HG02623 (cell line): ENCODE measurements at regions not wholly inside any gene's neighbourhood (a gene's known extent, or its start where the extent isn't known, plus 50 kb on each side); places are given as distances from the start of the nearest gene placed in this dataset.
"Not testable (repeated sequence)": the region's sequence is repeated elsewhere in the genome, so short reads cannot be mapped to it uniquely, and the experiment has no call there.

Experiments
- ATAC-seq: cut with Tn5 transposase; IDR thresholded peaks from one replicate; pipeline ENCODE4 v1.9.1; 2021; ENCODE audit warnings: moderate library complexity; ENCODE audit not compliant: unreplicated experiment

- not testable (repeated sequence) for ATAC-seq
These were observed 53.4 kb upstream of the MED14 start for GRCh38 chrX:40788698-40789097.

- no peak for ATAC-seq
These were observed 57.1 kb upstream of the MED14 start for GRCh38 chrX:40792433-40792832.

GRCh38 chrX:40794829-40795130 lies 59.4 kb upstream of the MED14 start:
- not testable (repeated sequence) for ATAC-seq

- not testable (repeated sequence) for ATAC-seq
These were observed 64.4 kb upstream of the MED14 start for GRCh38 chrX:40799745-40800144.

GRCh38 chrX:40805404-40805803 lies 70.1 kb upstream of the MED14 start:
- no peak for ATAC-seq

GRCh38 chrX:40806513-40807220 lies 71.3 kb upstream of the MED14 start:
- no peak for ATAC-seq

GRCh38 chrX:40807384-40807783 lies 72.0 kb upstream of the MED14 start:
- no peak for ATAC-seq

GRCh38 chrX:40808203-40808602 lies 72.9 kb upstream of the MED14 start:
- no peak for ATAC-seq

GRCh38 chrX:40809210-40809609 lies 73.9 kb upstream of the MED14 start:
- no peak for ATAC-seq

- ATAC-seq, result not testable (repeated sequence)
These were observed 79.7 kb upstream of the MED14 start for GRCh38 chrX:40815045-40815444.

GRCh38 chrX:40816906-40817305 lies 81.6 kb upstream of the MED14 start:
- no peak for ATAC-seq

GRCh38 chrX:40818236-40818635 lies 82.9 kb upstream of the MED14 start:
- no peak for ATAC-seq

GRCh38 chrX:40821780-40822179 lies 86.4 kb upstream of the MED14 start:
- ATAC-seq, result no peak

- no peak for ATAC-seq
These were observed 92.0 kb upstream of the MED14 start for GRCh38 chrX:40827331-40827730.

GRCh38 chrX:40831750-40832149 lies 96.4 kb upstream of the MED14 start:
- no peak for ATAC-seq

GRCh38 chrX:40832723-40833122 lies 97.4 kb upstream of the MED14 start:
- ATAC-seq, result no peak

- no peak for ATAC-seq
These were observed 98.9 kb upstream of the MED14 start for GRCh38 chrX:40834225-40834624.

GRCh38 chrX:40835526-40835925 lies 100.2 kb upstream of the MED14 start:
- no peak for ATAC-seq

GRCh38 chrX:40843643-40844042 lies 108.3 kb upstream of the MED14 start:
- ATAC-seq, result no peak

GRCh38 chrX:40844471-40844870 lies 109.1 kb upstream of the MED14 start:
- no peak for ATAC-seq

- no peak for ATAC-seq
These were observed 110.1 kb upstream of the MED14 start for GRCh38 chrX:40845331-40845911.

- no peak for ATAC-seq
These were observed 114.8 kb upstream of the MED14 start for GRCh38 chrX:40849906-40850823.
